Tibial nerve (tissue), 4 donors: ENCODE measurements at regions not wholly inside any gene's neighbourhood (a gene's known extent, or its start where the extent isn't known, plus 50 kb on each side); places are given as distances from the start of the nearest gene placed in this dataset.

Experiments used
- EP300 ChIP-seq, 2 donors: sonication (generic); formaldehyde crosslinking; IDR thresholded peaks; one replicate each; pipeline ENCODE4 v1.6.1; 2017; ENCODE audit warnings: antibody characterized with exemption in 2 of 2, mild to moderate bottlenecking in 1 of 2
- TF ChIP-seq, protein P1 (sequence below), 5 experiments: fragments of 200-600 bp in 3 of 5; fragments of 450-650 bp in 2 of 5; sonication (generic) in 3 of 5; IDR thresholded peaks; one replicate each; pipeline ENCODE4 v1.5.1; 2016 to 2019; ENCODE audit warnings: antibody characterized with exemption in 5 of 5, mild to moderate bottlenecking in 3 of 5, moderate library complexity in 2 of 5

DNA sequence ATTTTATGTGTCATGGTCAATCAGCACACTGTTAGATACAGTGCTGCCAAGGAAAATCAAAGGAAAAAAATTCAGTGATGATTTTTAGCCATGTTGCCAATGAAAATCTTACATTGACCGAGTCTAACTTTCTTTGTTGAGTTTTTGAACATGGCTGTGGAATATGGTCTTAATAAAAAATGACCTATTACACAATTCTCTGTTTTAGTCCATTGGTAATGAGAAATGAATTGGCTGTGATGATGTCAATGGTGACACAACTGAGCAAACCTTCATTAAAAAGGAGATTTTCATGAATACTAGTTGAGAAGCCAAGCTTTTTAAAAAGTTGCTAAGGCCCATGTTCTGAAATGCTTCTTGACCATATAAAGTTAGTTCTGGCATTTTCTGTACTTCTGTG, 225.9 kb upstream of the GYPA start:
- TF ChIP-seq, protein P1, sequence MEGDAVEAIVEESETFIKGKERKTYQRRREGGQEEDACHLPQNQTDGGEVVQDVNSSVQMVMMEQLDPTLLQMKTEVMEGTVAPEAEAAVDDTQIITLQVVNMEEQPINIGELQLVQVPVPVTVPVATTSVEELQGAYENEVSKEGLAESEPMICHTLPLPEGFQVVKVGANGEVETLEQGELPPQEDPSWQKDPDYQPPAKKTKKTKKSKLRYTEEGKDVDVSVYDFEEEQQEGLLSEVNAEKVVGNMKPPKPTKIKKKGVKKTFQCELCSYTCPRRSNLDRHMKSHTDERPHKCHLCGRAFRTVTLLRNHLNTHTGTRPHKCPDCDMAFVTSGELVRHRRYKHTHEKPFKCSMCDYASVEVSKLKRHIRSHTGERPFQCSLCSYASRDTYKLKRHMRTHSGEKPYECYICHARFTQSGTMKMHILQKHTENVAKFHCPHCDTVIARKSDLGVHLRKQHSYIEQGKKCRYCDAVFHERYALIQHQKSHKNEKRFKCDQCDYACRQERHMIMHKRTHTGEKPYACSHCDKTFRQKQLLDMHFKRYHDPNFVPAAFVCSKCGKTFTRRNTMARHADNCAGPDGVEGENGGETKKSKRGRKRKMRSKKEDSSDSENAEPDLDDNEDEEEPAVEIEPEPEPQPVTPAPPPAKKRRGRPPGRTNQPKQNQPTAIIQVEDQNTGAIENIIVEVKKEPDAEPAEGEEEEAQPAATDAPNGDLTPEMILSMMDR (IDR thresholded peaks at IDR 0.05): no peak
- no peak for TF ChIP-seq EP300 (IDR thresholded peaks at IDR 0.05)
